ENCODE measurements at regions not wholly inside any gene's neighbourhood (a gene's known extent, or its start where the extent isn't known, plus 50 kb on each side); places are given as distances from the start of the nearest gene placed in this dataset.

DNA sequence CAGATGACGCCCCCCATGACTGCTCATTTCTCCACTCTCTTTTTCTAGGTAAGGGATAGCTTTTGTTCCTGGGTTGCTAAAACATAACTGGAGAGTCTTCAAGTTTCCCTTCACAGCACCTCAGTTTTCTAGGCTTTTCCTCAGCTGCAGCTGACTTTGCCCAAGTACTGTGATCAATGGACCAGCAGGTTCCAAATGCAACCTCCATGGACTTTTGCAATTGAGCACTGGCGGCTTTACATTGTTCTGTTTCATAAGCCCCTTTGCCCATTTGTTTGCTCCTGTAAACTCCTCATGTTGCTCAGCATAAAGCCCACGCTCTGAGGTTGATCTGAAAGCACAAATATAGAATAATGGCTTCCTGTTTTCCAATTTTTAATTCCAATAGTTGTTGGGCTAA lies 291.6 kb downstream of the IRS1 start:
- TF ChIP-seq POLR2A (IDR thresholded peaks at IDR 0.05; ENCODE audit: low read depth, low read length) = no peak
- no peak for TF ChIP-seq POLR2AphosphoS5 (IDR thresholded peaks at IDR 0.05; ENCODE audit: low read depth, low read length)
- TF ChIP-seq TAF1 (IDR thresholded peaks at IDR 0.05; ENCODE audit: low read depth, low read length) = no peak
- no peak for TF ChIP-seq POU2F2 (IDR thresholded peaks at IDR 0.05; ENCODE audit: low read depth, low read length)
- TF ChIP-seq SPI1 (IDR thresholded peaks at IDR 0.05; ENCODE audit: low read depth, low read length) = no peak
